Ovary (tissue), 7 donors: ENCODE measurements at regions not wholly inside any gene's neighbourhood (a gene's known extent, or its start where the extent isn't known, plus 50 kb on each side); places are given as distances from the start of the nearest gene placed in this dataset.
"Not testable (repeated sequence)": the region's sequence is repeated elsewhere in the genome, so short reads cannot be mapped to it uniquely, and the experiment has no call there.

Experiments
- DNase-seq, 5 donors: peaks; one replicate each; pipeline ENCODE4 v3.0.0-alpha.2; 2019 to 2020
- H3K27ac ChIP-seq, 2 donors: fragments of 200-600 bp; one replicate each; pipeline versions ENCODE4 v1.5.1 to v1.8.0; 2019 to 2022
- H3K27me3 ChIP-seq: fragments of 200-600 bp; one replicate; pipeline ENCODE4 v1.8.0; 2022
- H3K36me3 ChIP-seq: fragments of 200-600 bp; sonication (generic); one replicate; pipeline ENCODE4 v1.5.1; 2019
- H3K4me1 ChIP-seq: one replicate; pipeline ENCODE4 v1.8.1; 2013; ENCODE audit warnings: mild to moderate bottlenecking, moderate library complexity; ENCODE audit not compliant: insufficient read depth
- H3K4me3 ChIP-seq: fragments of 200-600 bp; sonication (generic); one replicate; pipeline ENCODE4 v1.5.1; 2017
- H3K9me3 ChIP-seq, 2 donors: fragments of 200-600 bp in 1 of 2; sonication (generic) in 1 of 2; one replicate each; pipeline versions ENCODE4 v1.5.1 to v1.8.1; 2013 to 2019; ENCODE audit warnings: mild to moderate bottlenecking in 1 of 2, moderate library complexity in 1 of 2
- CTCF ChIP-seq, 3 donors: fragments of 450-650 bp in 2 of 3; fragments of 200-600 bp in 1 of 3; IDR thresholded peaks; one replicate each; pipeline versions ENCODE4 v1.5.1 to v1.8.0; 2016 to 2022; ENCODE audit warnings: antibody characterized with exemption in 3 of 3, mild to moderate bottlenecking in 1 of 3
- EP300 ChIP-seq: sonication (generic); formaldehyde crosslinking; IDR thresholded peaks from one replicate; pipeline ENCODE4 v1.6.1; 2017; ENCODE audit warnings: antibody characterized with exemption
- POLR2A ChIP-seq: fragments of 450-650 bp; IDR thresholded peaks from one replicate; pipeline ENCODE4 v1.6.1; 2017; ENCODE audit warnings: antibody characterized with exemption, mild to moderate bottlenecking, moderate library complexity
- WGBS, 3 donors: extraction: QIAGEN DNeasy Blood & Tissue Kit in 1 of 3; methylation state at CpG; one replicate each; pipeline versions ENCODE4 v1.1.5 to v1.1.7; 2013 to 2017; 5-methylcytosine and 5-hydroxymethylcytosine counted together
- intact Hi-C, 4 donors: fragments of 100-400 bp; cut with DNase I; formaldehyde crosslinking; loops; one replicate each; pipeline versions ENCODE4 v1.11.0 to v1.15.1; 2022 to 2023
- donor health status: DM: no; HTN: no; CAD: no; lungs with moderate emphysema.
- donor health status: DM: no; HTN: no; CAD: no.
- donor health status: Bipolar disorder and iron deficiency.
- donor health status: DM: no; HTN: no; CAD: no.
- donor health status: DM: yes; HTN: yes; CAD: no.

- intact Hi-C loops, result no loop called here
- WGBS, 3 donors, result 68 to 81% (median 71%) methylated on average over 2 of the region's 2 CpGs
- no peak overlapping the region for H3K27ac ChIP-seq
- H3K9me3 ChIP-seq, result no peaks in the 10 kb centered on the region
- no peak for TF ChIP-seq POLR2A
- TF ChIP-seq CTCF (IDR thresholded peaks at IDR 0.05), result no peak
- no peak for TF ChIP-seq EP300
- H3K27me3 ChIP-seq, result no peaks in the 10 kb centered on the region
- H3K4me3 ChIP-seq, result no peak overlapping the region
- DNase-seq, result no peak
- H3K4me1 ChIP-seq, result no peaks in the 10 kb centered on the region
- H3K36me3 ChIP-seq, result no peaks in the 10 kb centered on the region
Measured at GRCh38 chr7:89845952-89846351, 308.3 kb upstream of the STEAP1 start.

- intact Hi-C loops, result no loop called here
- Histone ChIP-seq H3K27me3 (no peaks in the 10 kb centered on the region), H3K36me3 (no peaks in the 10 kb centered on the region), H3K9me3 (no peaks in the 10 kb centered on the region), H3K4me3 (no peak overlapping the region), H3K4me1 (no peaks in the 10 kb centered on the region), H3K27ac (no peak overlapping the region)
- no peak for TF ChIP-seq POLR2A
- TF ChIP-seq EP300, result no peak
- no peak for TF ChIP-seq CTCF (IDR thresholded peaks at IDR 0.05)
- DNase-seq, result no peak
- WGBS, 3 donors, result 46 to 60% (median 58%) methylated on average over 4 of the region's 4 CpGs
Measured at GRCh38 chr7:89849052-89849451, 305.2 kb upstream of the STEAP1 start.

GRCh38 chr7:89857053-89857452 lies 297.2 kb upstream of the STEAP1 start:
- H3K9me3 ChIP-seq, H3K27ac ChIP-seq, DNase-seq, H3K4me1 ChIP-seq, H3K4me3 ChIP-seq, H3K27me3 ChIP-seq, H3K36me3 ChIP-seq, intact Hi-C loops: not testable (repeated sequence)

- H3K27me3 ChIP-seq, result no peaks in the 10 kb centered on the region
- no peak for DNase-seq
- no peaks in the 10 kb centered on the region for H3K36me3 ChIP-seq
- H3K27ac ChIP-seq, result no peak overlapping the region
- H3K9me3 ChIP-seq, result peaks cover 0 to 3% of the 10 kb centered on the region in 2 donors
- intact Hi-C loops, result no loop called here
- 73 to 76% (median 75%) methylated on average over 1 of the region's 1 CpG for WGBS, 3 donors
- TF ChIP-seq POLR2A (no peak), EP300 (no peak), CTCF (IDR thresholded peaks at IDR 0.05) (no peak)
- no peaks in the 10 kb centered on the region for H3K4me1 ChIP-seq
- H3K4me3 ChIP-seq, result no peak overlapping the region
Measured at GRCh38 chr7:89857767-89858166, 296.5 kb upstream of the STEAP1 start.

- H3K9me3 ChIP-seq, result no peaks in the 10 kb centered on the region
- no peaks in the 10 kb centered on the region for H3K4me1 ChIP-seq
- 86 to 87% (median 87%) methylated on average over 3 of the region's 3 CpGs for WGBS, 3 donors
- intact Hi-C loops, result no loop called here
- no peak overlapping the region for H3K27ac ChIP-seq
- H3K27me3 ChIP-seq, result no peaks in the 10 kb centered on the region
- no peaks in the 10 kb centered on the region for H3K36me3 ChIP-seq
- TF ChIP-seq POLR2A (no peak), CTCF (IDR thresholded peaks at IDR 0.05) (no peak), EP300 (no peak)
- no peak overlapping the region for H3K4me3 ChIP-seq
- DNase-seq, result no peak
Measured at GRCh38 chr7:89887489-89887888, 266.8 kb upstream of the STEAP1 start.
